HepG2 (cell line): ENCODE measurements at regions not wholly inside any gene's neighbourhood (a gene's known extent, or its start where the extent isn't known, plus 50 kb on each side); places are given as distances from the start of the nearest gene placed in this dataset.

Experiments
- CBX2 ChIP-seq, 2 experiments: fragments of 200-600 bp in 1 of 2; sonication (generic); formaldehyde crosslinking in 1 of 2; IDR thresholded peaks; 2 replicates each; pipeline versions ENCODE4 v1.7.0 to v1.8.1; 2018 to 2022; ENCODE audit warnings: low read depth in 2 of 2, low read length in 1 of 2, mild to moderate bottlenecking in 1 of 2, missing genetic modification reagents in 1 of 2
- EP300 ChIP-seq, 3 experiments: sonication (generic) in 1 of 3; formaldehyde crosslinking in 1 of 3; IDR thresholded peaks; 2 replicates each; pipeline versions ENCODE4 v1.5.1 to v1.6.1; 2011 to 2020; ENCODE audit warnings: low read depth in 2 of 3, low read length in 2 of 3, borderline replicate concordance in 1 of 3, improper control_type of control experiment in 1 of 3, mild to moderate bottlenecking in 1 of 3, missing genetic modification reagents in 1 of 3, moderate library complexity in 1 of 3
- ZNF354B ChIP-seq: sonication (generic); formaldehyde crosslinking; IDR thresholded peaks from 2 replicates; pipeline ENCODE4 v1.8.0; 2022; ENCODE audit warnings: mild to moderate bottlenecking, missing genetic modification reagents
- TF ChIP-seq, protein P1 (sequence below): sonication (generic); formaldehyde crosslinking; IDR thresholded peaks from 2 replicates; pipeline ENCODE4 v1.4.0; 2020; ENCODE audit warnings: missing genetic modification reagents
- TF ChIP-seq, protein P2 (sequence below): sonication (generic); formaldehyde crosslinking; IDR thresholded peaks from 2 replicates; pipeline ENCODE4 v1.5.0; 2020; ENCODE audit warnings: missing genetic modification reagents

DNA sequence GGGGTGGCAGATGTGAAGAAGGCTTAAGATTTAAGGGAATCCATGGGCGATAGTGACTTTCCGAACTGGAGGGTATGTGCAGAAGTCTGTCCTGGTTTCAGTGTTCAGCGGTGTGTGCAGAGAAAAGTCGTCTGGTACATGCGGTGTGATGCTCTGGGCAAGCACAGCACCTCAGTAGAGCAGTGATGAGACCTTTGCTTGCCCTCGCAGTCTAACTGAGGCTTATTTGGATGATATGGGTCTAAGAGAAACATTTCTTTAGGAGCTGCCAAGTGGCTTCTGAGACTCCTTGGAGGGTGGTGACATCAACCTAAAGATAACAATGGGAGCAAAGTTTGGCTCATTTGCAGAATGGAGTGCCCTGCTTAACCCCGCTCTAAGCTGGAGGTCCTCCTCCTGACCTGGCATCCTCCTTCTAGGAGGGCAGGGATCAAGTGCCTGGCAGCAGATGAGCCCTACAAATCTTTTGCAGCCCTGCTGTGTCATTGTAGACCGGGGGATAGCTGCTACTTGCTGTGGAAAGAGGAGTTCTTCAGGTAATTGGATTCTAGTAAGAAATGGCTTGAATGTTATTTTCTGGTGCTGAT, 228.1 kb upstream of the AZI2 start:
- TF ChIP-seq, protein P1, sequence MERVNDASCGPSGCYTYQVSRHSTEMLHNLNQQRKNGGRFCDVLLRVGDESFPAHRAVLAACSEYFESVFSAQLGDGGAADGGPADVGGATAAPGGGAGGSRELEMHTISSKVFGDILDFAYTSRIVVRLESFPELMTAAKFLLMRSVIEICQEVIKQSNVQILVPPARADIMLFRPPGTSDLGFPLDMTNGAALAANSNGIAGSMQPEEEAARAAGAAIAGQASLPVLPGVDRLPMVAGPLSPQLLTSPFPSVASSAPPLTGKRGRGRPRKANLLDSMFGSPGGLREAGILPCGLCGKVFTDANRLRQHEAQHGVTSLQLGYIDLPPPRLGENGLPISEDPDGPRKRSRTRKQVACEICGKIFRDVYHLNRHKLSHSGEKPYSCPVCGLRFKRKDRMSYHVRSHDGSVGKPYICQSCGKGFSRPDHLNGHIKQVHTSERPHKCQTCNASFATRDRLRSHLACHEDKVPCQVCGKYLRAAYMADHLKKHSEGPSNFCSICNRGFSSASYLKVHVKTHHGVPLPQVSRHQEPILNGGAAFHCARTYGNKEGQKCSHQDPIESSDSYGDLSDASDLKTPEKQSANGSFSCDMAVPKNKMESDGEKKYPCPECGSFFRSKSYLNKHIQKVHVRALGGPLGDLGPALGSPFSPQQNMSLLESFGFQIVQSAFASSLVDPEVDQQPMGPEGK (CRISPR knock-in tag): no peak
- TF ChIP-seq ZNF354B (no peak), EP300 (IDR thresholded peaks at IDR 0.05; ENCODE audit: low read depth in 2 of 2, low read length in 2 of 2) (no peak), EP300 (CRISPR knock-in tag; IDR thresholded peaks at IDR 0.05; ENCODE audit: borderline replicate concordance) (no peak), CBX2 (IDR thresholded peaks at IDR 0.05; ENCODE audit: low read depth, low read length) (no peak), CBX2 (CRISPR knock-in tag; IDR thresholded peaks at IDR 0.05; ENCODE audit: low read depth) (no peak)
- TF ChIP-seq, protein P2, sequence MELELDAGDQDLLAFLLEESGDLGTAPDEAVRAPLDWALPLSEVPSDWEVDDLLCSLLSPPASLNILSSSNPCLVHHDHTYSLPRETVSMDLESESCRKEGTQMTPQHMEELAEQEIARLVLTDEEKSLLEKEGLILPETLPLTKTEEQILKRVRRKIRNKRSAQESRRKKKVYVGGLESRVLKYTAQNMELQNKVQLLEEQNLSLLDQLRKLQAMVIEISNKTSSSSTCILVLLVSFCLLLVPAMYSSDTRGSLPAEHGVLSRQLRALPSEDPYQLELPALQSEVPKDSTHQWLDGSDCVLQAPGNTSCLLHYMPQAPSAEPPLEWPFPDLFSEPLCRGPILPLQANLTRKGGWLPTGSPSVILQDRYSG (CRISPR knock-in tag): no peak
